Activated CD4-positive, alpha-beta T cell treated with anti-CD3 and anti-CD28 coated beads, Interleukin-2, amount 50 U/mL, for 48 hours (primary cell): ENCODE measurements at regions not wholly inside any gene's neighbourhood (a gene's known extent, or its start where the extent isn't known, plus 50 kb on each side); places are given as distances from the start of the nearest gene placed in this dataset.

Source experiments
- DNase-seq, 2 experiments: peaks; one replicate each; pipeline ENCODE4 v3.0.0-alpha.2; 2020

- DNase-seq, result no peak
Measured at GRCh38 chr13:106230450-106230849, 305.0 kb downstream of the EFNB2 start.

DNA sequence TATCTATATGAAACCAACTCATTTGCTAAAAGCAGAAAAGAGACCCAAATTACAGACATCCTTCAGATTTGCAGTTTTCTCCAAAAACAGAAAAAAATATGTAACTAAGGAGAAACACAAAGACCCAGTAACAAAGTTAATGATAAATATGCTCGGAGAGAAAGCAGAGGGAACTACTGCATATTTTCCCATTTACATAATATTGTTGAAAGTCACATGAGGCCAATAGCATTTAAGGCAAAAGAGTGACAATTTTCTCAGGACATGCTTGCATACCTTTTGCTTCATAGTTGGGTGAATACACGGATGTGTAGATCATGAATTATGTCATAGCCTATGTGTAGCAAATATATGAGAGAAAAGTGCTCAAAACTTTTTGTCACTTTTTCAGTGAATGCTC, 310.3 kb downstream of the EFNB2 start:
- no peak for DNase-seq

GRCh38 chr13:106220211-106220610, 315.3 kb downstream of the EFNB2 start:
- no peak for DNase-seq

- DNase-seq, result no peak
Measured at GRCh38 chr13:106213028-106213757, 322.3 kb downstream of the EFNB2 start.

DNA sequence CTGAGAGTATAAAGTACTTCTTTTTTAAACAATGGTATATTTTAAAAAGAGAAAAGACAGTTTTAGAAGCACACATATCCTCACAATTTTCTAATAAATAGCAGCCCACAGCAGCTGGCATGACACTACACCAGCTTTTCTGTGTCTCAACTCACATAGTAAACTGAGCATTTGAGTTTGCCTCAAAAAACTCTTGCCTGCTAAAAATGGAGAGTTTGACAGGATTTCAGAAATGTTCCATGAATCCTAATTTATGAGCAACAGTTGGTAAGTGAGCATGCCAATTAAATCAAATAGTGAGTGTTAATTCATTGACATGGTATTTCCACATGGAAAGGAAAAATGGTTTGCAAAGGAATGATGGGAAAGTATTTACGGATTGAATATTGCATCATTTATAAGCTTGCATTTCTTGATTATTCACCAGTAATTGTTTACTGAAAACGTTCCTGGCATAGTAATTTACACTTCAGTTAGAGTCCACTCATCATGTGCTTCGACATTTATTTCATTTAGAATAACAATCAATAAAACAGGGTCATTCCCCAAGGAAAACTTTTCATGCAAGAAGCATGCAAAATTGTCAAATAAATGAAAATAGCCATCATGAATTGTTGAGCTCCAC, 323.0 kb downstream of the EFNB2 start:
- DNase-seq, result no peak

DNA sequence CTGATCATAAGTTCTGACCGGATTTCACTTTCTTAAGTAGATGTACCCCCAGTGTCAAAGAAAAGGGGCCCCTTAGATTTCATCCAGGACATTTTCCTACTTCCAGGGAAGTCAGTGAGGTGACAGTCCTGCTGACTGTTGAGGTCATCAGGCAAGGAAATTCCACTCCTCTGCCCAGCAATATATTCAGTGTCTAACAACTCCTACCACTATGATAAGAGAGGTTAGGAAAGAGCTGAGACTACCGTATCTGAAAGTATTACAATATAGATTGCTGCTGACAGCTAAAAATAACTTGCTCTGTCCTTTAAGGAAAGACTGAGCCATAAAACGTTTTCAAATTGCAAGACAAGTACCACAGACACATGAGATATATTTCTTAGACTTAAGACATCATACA, 325.1 kb downstream of the EFNB2 start:
- DNase-seq, result no peak

DNA sequence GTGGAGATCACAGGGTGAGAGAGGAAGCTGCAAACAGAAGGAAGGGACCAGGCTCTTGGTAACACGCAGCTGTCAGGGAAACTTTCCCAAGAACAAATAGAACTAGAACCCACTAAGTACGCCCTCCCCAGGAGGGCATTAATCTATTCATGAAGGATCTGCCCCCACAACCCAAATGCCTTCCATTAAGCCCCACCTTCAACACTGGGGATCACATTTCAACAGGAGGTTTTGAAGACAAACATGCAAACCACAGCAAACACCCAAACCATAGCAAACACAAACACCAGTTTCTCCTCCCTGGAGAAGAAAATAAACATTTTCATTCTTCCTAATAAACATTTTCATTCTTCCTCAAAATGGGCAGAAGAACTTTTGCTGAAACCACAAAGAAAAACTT, 329.6 kb downstream of the EFNB2 start:
- no peak for DNase-seq

DNA sequence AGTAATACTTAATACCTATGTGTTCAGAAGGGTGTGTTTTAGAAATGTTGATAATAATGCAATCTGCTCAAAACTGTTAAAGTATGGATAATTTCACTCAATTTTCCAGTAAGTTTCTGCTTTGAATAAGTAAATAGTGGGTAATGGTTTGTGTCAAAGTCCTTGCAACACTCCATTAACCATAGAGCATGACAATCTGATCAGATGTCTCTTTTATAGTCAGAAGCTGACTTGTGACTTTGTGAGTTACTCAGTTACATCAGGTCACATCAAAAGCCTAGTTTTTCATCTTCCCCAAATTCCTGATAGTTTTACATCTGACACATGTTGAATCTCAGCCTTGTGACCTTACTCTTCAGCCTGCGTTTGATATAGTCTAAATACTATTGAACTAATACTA, 338.0 kb downstream of the EFNB2 start:
- no peak for DNase-seq

GRCh38 chr13:106187501-106188095, 347.9 kb downstream of the EFNB2 start:
- no peak for DNase-seq

DNA sequence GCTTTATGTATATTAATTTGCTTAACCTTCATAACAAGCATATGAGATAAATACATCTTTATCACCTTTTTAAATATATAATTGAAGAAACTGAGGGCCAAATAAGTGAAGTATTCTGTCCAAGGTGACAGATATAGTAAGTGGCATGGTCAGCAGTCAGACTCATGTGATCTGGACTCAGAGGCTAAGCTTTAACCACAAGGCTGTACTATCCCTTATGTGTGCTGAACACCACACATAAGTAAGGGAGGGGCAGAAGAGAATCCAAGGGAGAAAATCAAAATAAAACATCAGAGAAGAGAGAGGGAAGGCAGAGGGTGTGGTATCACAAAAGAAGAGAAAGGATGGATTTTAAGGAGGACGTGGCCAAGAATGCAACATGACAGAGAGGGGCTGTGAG, 348.4 kb downstream of the EFNB2 start:
- no peak for DNase-seq

DNA sequence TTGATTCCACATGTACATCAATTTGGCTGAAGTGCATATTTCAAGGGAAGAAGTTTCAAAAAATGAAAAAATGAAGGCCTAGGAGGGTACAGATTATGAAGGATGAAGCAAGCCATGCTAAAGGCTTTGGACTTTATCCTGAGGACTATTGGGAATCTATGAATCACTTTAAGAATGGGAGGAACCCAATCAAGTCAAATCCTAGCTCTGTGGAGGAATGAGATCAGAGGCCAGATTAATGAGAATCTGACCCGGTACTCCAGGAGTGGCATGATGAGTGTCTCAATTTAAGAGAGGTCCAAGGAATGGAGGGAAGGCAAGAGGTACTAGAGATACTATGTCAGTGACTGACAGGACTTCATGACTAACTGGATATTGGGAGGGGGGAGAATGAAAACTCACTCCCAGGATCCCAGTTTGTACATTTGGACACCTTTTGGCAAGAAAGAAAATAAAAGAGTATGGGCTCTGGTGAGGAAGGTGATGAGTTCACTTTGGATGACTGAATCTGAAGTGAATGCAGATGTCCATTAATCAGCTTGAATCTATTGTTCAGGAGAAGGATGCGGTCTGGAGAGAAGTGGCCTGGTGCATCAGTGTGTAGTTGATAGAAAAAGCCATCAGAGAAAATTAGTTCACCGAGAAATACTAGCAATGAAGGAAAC, 349.0 kb downstream of the EFNB2 start:
- no peak for DNase-seq

DNA sequence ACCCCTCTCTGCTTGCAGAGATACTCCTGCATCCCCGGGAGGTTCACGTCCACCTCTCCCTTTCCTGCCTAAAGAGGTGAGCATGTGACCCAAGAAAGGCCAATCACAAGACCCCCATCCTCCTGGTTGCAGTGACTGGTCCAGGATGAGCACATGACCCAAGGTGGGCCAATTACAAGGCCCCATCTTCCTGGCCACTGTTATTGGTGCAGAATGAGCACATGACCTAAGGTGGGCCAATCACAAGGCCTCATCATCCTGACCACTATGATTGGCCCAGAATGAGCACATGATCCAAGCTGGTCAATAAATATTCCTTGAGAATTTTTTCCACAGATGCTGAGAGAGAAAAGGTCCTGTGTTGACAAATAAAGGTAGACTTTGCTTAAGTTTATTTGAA, 350.7 kb downstream of the EFNB2 start:
- DNase-seq, result no peak

DNA sequence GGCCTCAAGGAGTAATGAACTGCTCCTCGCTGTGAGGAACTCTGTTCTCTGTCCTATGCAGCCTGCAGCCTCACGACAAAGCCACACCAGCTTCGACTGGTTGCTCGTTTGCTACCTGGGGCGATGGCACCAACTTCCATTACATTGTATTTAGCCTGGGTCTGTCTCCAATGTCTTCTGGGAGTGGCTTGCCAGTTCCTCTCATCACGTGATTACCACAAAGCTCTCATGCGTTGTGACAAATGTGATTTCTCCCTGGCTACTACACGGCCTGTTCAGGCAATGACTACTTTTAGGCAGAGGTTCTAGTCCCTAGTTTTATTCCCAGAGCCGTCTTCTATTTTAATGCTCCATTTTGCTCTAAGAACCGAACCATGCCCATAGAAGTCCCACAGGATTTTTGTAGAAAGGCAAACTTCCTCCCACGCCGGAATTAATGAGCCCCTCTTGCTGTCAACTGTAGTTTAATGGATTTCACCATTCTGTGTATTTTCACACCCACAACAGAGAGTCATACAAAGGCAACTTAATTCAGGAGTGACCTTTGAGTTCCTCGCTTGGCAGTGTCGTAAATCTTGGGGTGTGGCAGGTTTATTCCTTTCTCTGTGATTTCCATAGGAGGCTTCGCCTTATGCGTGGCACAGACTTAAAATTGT, 351.9 kb downstream of the EFNB2 start:
- DNase-seq, result no peak

DNA sequence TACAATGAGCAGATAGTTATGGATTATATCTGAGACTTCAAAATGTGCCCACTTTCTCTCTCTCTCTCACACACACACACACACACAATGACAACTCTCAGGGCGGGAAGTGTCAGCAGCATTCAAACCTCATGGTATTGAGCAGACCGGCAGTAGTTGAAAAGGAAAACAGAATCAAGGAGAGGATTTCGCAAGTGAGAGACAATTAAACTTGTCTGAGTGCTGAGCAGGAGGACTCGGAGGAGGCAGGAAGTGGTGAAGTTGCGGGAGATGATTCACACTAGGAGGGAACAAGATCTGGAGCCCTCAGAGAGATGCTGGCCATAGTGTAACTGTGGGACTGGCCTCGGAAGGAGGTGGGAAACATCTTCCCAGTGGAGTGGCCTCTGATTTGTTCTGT, 353.1 kb downstream of the EFNB2 start:
- DNase-seq, result no peak

DNA sequence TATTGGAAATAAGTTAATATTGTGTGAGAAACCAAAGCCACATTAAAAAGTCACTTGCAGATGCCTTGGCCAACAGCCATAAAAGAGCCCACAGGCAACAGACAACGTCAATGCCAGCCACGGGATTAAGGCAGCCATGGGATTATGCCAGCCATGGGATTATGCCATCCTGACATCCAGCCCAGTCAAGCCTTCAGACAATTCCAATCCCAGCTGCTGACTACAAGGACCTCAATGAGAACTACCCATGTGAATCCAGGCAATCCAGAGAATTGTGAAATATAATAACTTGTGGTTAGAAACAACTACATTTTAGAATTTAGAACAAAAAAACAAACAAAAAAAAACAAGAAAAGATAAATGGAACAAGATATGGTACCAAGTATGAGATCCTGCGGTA, 356.6 kb downstream of the EFNB2 start:
- no peak for DNase-seq

DNA sequence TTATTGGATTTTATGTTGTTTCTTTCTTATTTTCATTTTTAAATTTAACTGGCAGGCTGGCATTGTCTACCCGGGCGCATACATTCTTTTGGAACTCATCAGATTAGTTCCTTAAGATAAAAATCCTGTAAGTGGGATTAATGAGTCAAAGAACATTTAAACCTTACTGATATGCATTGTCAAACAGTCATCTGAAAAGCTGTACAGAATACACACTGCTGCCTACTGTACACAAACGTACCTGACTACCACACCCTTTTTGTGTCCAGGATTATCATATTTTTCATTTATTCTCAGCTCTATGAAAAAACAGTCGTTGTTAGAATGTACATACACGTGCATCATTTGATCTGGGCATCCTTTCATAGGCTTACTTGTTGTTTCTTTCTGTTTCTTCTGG, 358.3 kb downstream of the EFNB2 start:
- DNase-seq, result no peak

- DNase-seq, result no peak
Measured at GRCh38 chr13:106176117-106176516, 359.3 kb downstream of the EFNB2 start.

- DNase-seq, result no peak
Measured at GRCh38 chr13:106173891-106174610, 361.4 kb downstream of the EFNB2 start.

DNA sequence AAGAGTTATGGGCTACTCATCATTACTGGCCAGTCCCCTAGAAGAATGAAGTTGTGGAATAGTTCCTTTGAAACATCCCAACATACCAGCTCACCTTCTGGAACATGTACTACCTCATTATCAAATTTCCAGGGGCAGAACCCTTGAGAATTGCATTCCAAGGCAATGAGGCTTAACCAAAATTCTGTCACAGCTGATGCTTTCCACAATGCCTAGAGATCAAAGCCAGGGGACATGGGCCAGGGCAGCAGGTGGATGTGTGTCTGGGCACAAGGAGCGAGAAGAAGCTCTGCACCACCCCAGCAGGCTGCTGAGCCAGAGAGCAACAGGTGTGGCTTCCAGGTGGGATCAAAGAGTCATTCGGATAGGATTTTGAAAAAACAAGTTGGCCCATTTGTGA, 362.1 kb downstream of the EFNB2 start:
- no peak for DNase-seq

GRCh38 chr13:106172176-106172905, 363.1 kb downstream of the EFNB2 start:
- DNase-seq, result no peak

- no peak for DNase-seq
Measured at GRCh38 chr13:106163426-106163825, 372.0 kb downstream of the EFNB2 start.

DNA sequence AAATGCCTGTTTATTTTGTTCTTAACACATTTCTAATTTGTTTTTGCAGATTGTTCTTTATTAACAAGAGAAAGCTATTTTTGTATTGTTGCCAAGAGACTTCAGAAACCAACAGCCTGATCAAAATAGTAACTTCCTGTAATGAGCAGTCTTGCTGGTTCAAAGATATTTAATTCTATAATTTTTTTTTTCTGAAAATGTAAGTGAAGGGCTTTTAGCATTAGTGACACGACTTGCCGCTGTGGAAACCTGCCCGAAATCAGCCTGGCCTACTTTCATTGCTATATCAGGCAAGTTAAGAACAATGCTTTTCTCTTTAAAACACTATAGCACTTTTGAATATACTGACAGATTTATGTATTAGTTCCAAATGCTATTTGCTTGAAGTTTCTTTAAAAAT, 374.3 kb downstream of the EFNB2 start:
- no peak for DNase-seq
